Liver (tissue), 3 donors: ENCODE measurements at regions not wholly inside any gene's neighbourhood (a gene's known extent, or its start where the extent isn't known, plus 50 kb on each side); places are given as distances from the start of the nearest gene placed in this dataset.

Experiments used
- CTCF ChIP-seq: fragments of 150-350 bp; IDR thresholded peaks from 2 replicates; pipeline ENCODE4 v1.5.1; 2017; ENCODE audit warnings: improper control_type of control experiment, low read depth, low read length; ENCODE audit not compliant: missing input control
- GABPA ChIP-seq, 2 donors: IDR thresholded peaks in 1 of 2; conservative IDR thresholded peaks in 1 of 2; 2 replicates each; pipeline ENCODE4 v1.6.1; 2016; ENCODE audit warnings: antibody characterized with exemption in 2 of 2, mild to moderate bottlenecking in 1 of 2, moderate library complexity in 1 of 2
- JUND ChIP-seq, 2 donors: IDR thresholded peaks; 2 replicates each; pipeline ENCODE4 v1.6.1; 2016; ENCODE audit warnings: antibody characterized with exemption in 2 of 2
- REST ChIP-seq: IDR thresholded peaks from 2 replicates; pipeline ENCODE4 v1.6.1; 2016; ENCODE audit warnings: antibody characterized with exemption, mild to moderate bottlenecking
- SP1 ChIP-seq: IDR thresholded peaks from 2 replicates; pipeline ENCODE4 v1.6.1; 2018; ENCODE audit warnings: antibody characterized with exemption, mild to moderate bottlenecking
- TAF1 ChIP-seq: conservative IDR thresholded peaks from 2 replicates; pipeline ENCODE4 v1.6.1; 2016; ENCODE audit warnings: antibody characterized with exemption, mild to moderate bottlenecking
- YY1 ChIP-seq: IDR thresholded peaks from 2 replicates; pipeline ENCODE4 v1.6.1; 2016; ENCODE audit warnings: antibody characterized with exemption, mild to moderate bottlenecking
- donor health status: healthy.
- donor health status: healthy.

DNA sequence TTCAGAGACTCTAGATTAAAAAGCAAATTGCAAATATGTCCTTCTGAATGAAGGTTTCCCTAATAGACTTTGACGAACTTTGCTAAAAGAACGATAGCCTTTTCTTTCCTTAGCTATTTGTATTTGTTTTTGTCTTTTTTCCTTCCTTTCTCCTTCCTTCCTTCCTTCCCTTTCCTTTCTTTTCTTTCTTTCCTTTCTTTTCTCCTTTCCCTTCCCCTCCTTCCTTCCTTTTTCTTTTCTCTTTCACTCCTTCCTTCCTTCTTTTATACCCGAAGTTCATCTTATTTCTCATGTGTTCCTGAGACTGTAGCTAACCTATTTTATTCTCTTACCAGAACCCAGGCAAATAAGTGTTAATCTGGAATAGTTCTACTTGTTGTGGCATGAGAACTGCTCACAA, 381.2 kb upstream of the RUNX1 start:
- no peak for TF ChIP-seq CTCF
- no peak for TF ChIP-seq YY1
- no peak for TF ChIP-seq JUND (IDR thresholded peaks at IDR 0.05)
- no peak for TF ChIP-seq GABPA (IDR thresholded peaks at IDR 0.05 in 1 of 2, conservative IDR thresholded peaks at IDR 0.05 in 1 of 2)
- TF ChIP-seq REST, result no peak
- no peak for TF ChIP-seq SP1
- TF ChIP-seq TAF1, result no peak
